ENCODE measurements at regions not wholly inside any gene's neighbourhood (a gene's known extent, or its start where the extent isn't known, plus 50 kb on each side); places are given as distances from the start of the nearest gene placed in this dataset.

DNA sequence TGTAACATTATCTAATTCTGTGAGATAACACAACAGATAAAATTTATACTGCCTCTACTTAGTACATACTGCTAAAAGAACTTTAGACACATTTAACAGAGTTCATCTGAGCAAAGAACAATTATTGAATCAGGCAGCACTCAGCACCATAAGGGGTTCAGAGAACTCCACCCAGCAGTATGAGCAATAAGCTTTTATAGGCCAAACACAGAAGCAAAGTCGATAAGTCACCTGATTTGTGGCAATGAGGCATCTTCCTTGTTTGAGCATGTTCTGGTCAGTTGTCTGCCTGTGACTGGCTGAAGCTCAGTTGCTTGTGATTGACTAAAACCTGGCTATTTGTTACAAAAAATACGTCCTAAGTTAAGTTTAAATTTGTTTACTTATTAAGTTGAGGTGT, 746.1 kb upstream of the DDX18 start:
- no peaks in the 10 kb centered on the region for H3K79me2 ChIP-seq (ENCODE audit: control insufficient read depth, insufficient read depth, low read length)
- no peak for FAIRE-seq
- no peaks in the 10 kb centered on the region for H3K9me1 ChIP-seq (replicated peaks; ENCODE audit: control insufficient read depth, extremely low read depth, insufficient read depth, low read length)
- no peak overlapping the region for H3K9ac ChIP-seq (replicated peaks; ENCODE audit: extremely low read depth, insufficient read depth, low read length)
- POLR2A ChIA-PET = no interaction called here
- TF ChIP-seq, protein P1, sequence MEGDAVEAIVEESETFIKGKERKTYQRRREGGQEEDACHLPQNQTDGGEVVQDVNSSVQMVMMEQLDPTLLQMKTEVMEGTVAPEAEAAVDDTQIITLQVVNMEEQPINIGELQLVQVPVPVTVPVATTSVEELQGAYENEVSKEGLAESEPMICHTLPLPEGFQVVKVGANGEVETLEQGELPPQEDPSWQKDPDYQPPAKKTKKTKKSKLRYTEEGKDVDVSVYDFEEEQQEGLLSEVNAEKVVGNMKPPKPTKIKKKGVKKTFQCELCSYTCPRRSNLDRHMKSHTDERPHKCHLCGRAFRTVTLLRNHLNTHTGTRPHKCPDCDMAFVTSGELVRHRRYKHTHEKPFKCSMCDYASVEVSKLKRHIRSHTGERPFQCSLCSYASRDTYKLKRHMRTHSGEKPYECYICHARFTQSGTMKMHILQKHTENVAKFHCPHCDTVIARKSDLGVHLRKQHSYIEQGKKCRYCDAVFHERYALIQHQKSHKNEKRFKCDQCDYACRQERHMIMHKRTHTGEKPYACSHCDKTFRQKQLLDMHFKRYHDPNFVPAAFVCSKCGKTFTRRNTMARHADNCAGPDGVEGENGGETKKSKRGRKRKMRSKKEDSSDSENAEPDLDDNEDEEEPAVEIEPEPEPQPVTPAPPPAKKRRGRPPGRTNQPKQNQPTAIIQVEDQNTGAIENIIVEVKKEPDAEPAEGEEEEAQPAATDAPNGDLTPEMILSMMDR (IDR thresholded peaks at IDR 0.05; ENCODE audit: extremely low read depth in 1 of 2, insufficient read depth in 1 of 2, low read depth in 1 of 2, low read length in 2 of 2) = no peak
- no peak for TF ChIP-seq GATA2 (IDR thresholded peaks at IDR 0.05; ENCODE audit: insufficient read depth, insufficient read length, low read depth, low read length)
- no peak for DNase-seq (ENCODE audit: low read depth, low spot score)
- H3K4me1 ChIP-seq (ENCODE audit: control insufficient read depth, extremely low read depth, insufficient read depth, low read length) = no peaks in the 10 kb centered on the region
- H3K27me3 ChIP-seq (ENCODE audit: control insufficient read depth in 2 of 2, insufficient read depth in 2 of 2, low read length in 2 of 2) = no peaks in the 10 kb centered on the region
- CTCF ChIA-PET = no interaction called here
- no peaks in the 10 kb centered on the region for H3K36me3 ChIP-seq (ENCODE audit: control insufficient read depth in 2 of 2, extremely low read depth in 1 of 2, insufficient read depth in 2 of 2, low read length in 2 of 2)
- H3K4me3 ChIP-seq (replicated peaks in 1 of 3; ENCODE audit: insufficient read depth in 1 of 3, low read depth in 1 of 3, low read length in 3 of 3) = no peak overlapping the region
- dilution Hi-C loops (cut with MboI; ENCODE audit: extremely low pct_ligation_motif_present, low sequenced_read_pairs) (no loop called here), intact Hi-C loops (cut with micrococcal nuclease) (no loop called here)
- peaks cover 2% of the 10 kb centered on the region for H3K9me3 ChIP-seq (replicated peaks; ENCODE audit: control insufficient read depth, insufficient read depth, low read length)
- no peak overlapping the region for H3K27ac ChIP-seq (ENCODE audit: insufficient read depth, low read depth, low read length)
- no peaks in the 10 kb centered on the region for H4K20me1 ChIP-seq (replicated peaks; ENCODE audit: control insufficient read depth, extremely low read depth, insufficient read depth, low read length)
- H3K4me2 ChIP-seq (ENCODE audit: insufficient read depth, low read length) = no peak overlapping the region
- BruUV-seq (replicated peaks) = no TSS peak
- no peak overlapping the region for H2AFZ ChIP-seq (ENCODE audit: low read depth, low read length)

GRCh38 chr2:117071556-117072102, 742.9 kb upstream of the DDX18 start:
- no peak for FAIRE-seq
- no TSS peak for BruUV-seq (replicated peaks)
- Histone ChIP-seq H3K9ac (replicated peaks; ENCODE audit: extremely low read depth, insufficient read depth, low read length) (no peak overlapping the region), H3K4me3 (replicated peaks in 1 of 3; ENCODE audit: insufficient read depth in 1 of 3, low read depth in 1 of 3, low read length in 3 of 3) (no peak overlapping the region), H4K20me1 (replicated peaks; ENCODE audit: control insufficient read depth, extremely low read depth, insufficient read depth, low read length) (no peaks in the 10 kb centered on the region), H3K4me2 (ENCODE audit: insufficient read depth, low read length) (no peak overlapping the region), H2AFZ (ENCODE audit: low read depth, low read length) (no peak overlapping the region), H3K27me3 (ENCODE audit: control insufficient read depth in 2 of 2, insufficient read depth in 2 of 2, low read length in 2 of 2) (no peaks in the 10 kb centered on the region), H3K4me1 (ENCODE audit: control insufficient read depth, extremely low read depth, insufficient read depth, low read length) (no peaks in the 10 kb centered on the region), H3K9me1 (replicated peaks; ENCODE audit: control insufficient read depth, extremely low read depth, insufficient read depth, low read length) (no peaks in the 10 kb centered on the region), H3K27ac (ENCODE audit: insufficient read depth, low read depth, low read length) (no peak overlapping the region), H3K36me3 (ENCODE audit: control insufficient read depth in 2 of 2, extremely low read depth in 1 of 2, insufficient read depth in 2 of 2, low read length in 2 of 2) (no peaks in the 10 kb centered on the region), H3K9me3 (replicated peaks; ENCODE audit: control insufficient read depth, insufficient read depth, low read length) (peaks cover under 1% of the 10 kb centered on the region), H3K79me2 (ENCODE audit: control insufficient read depth, insufficient read depth, low read length) (no peaks in the 10 kb centered on the region)
- ChIA-PET CTCF (no interaction called here), POLR2A (no interaction called here)
- no peak for DNase-seq (ENCODE audit: low read depth, low spot score)
- TF ChIP-seq FOS (IDR thresholded peaks at IDR 0.05; ENCODE audit: borderline replicate concordance, insufficient read depth, low read length) = no peak
- TF ChIP-seq, protein P1 (IDR thresholded peaks at IDR 0.05; ENCODE audit: extremely low read depth in 1 of 2, insufficient read depth in 1 of 2, low read depth in 1 of 2, low read length in 2 of 2) = no peak
- TF ChIP-seq JUN (IDR thresholded peaks at IDR 0.05; ENCODE audit: borderline replicate concordance, insufficient read depth, insufficient read length, low read depth) = no peak
- no peak for TF ChIP-seq MYC (IDR thresholded peaks at IDR 0.05; ENCODE audit: low read depth, low read length)
- no peak for TF ChIP-seq EZH2 (IDR thresholded peaks at IDR 0.05; ENCODE audit: borderline replicate concordance, low read depth, low read length, severe bottlenecking)
- TF ChIP-seq POLR2A (IDR thresholded peaks at IDR 0.05; ENCODE audit: low read depth, low read length) = no peak
- TF ChIP-seq POLR2AphosphoS5 (IDR thresholded peaks at IDR 0.05; ENCODE audit: insufficient read depth, low read depth, low read length) = no peak
- TF ChIP-seq, protein P2, sequence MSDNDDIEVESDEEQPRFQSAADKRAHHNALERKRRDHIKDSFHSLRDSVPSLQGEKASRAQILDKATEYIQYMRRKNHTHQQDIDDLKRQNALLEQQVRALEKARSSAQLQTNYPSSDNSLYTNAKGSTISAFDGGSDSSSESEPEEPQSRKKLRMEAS (IDR thresholded peaks at IDR 0.05; ENCODE audit: insufficient read depth, insufficient read length) = no peak
- TF ChIP-seq GATA2 (IDR thresholded peaks at IDR 0.05; ENCODE audit: insufficient read depth, insufficient read length, low read depth, low read length) = no peak
- dilution Hi-C loops (cut with MboI; ENCODE audit: extremely low pct_ligation_motif_present, low sequenced_read_pairs) (no loop called here), intact Hi-C loops (cut with micrococcal nuclease) (no loop called here)
